GM21360 (cell line): ENCODE measurements at regions not wholly inside any gene's neighbourhood (a gene's known extent, or its start where the extent isn't known, plus 50 kb on each side); places are given as distances from the start of the nearest gene placed in this dataset.

Experiments used
- ATAC-seq: cut with Tn5 transposase; IDR thresholded peaks from one replicate; pipeline ENCODE4 v1.9.1; 2021; ENCODE audit warnings: mild to moderate bottlenecking, moderate library complexity; ENCODE audit not compliant: unreplicated experiment

GRCh38 chr21:35256468-35256988, 207.4 kb upstream of the RUNX1 start:
- no peak for ATAC-seq

GRCh38 chr21:35254765-35255138, 205.7 kb upstream of the RUNX1 start:
- ATAC-seq = no peak

GRCh38 chr21:35254006-35254764, 205.1 kb upstream of the RUNX1 start:
- ATAC-seq = no peak

- ATAC-seq = no peak
Measured at GRCh38 chr21:35252831-35253230, 203.7 kb upstream of the RUNX1 start.

- no peak for ATAC-seq
Measured at GRCh38 chr21:35249636-35250035, 200.5 kb upstream of the RUNX1 start.

- ATAC-seq = no peak
Measured at GRCh38 chr21:35245879-35246278, 196.8 kb upstream of the RUNX1 start.

- no peak for ATAC-seq
Measured at GRCh38 chr21:35244514-35244913, 195.4 kb upstream of the RUNX1 start.

GRCh38 chr21:35243171-35243570, 194.1 kb upstream of the RUNX1 start:
- no peak for ATAC-seq

GRCh38 chr21:35239811-35240219, 190.7 kb upstream of the RUNX1 start:
- ATAC-seq = no peak

- ATAC-seq = no peak
Measured at GRCh38 chr21:35238119-35238518, 189.0 kb upstream of the RUNX1 start.

GRCh38 chr21:35237287-35237686, 188.2 kb upstream of the RUNX1 start:
- ATAC-seq = no peak

GRCh38 chr21:35236090-35236489, 187.0 kb upstream of the RUNX1 start:
- peak; percentile 77 for ATAC-seq

GRCh38 chr21:35234725-35235124, 185.6 kb upstream of the RUNX1 start:
- peak; percentile 58 for ATAC-seq

GRCh38 chr21:35233756-35234155, 184.7 kb upstream of the RUNX1 start:
- no peak for ATAC-seq

- no peak for ATAC-seq
Measured at GRCh38 chr21:35232545-35233176, 183.6 kb upstream of the RUNX1 start.

- ATAC-seq = no peak
Measured at GRCh38 chr21:35231090-35231489, 182.0 kb upstream of the RUNX1 start.

GRCh38 chr21:35229290-35229689, 180.2 kb upstream of the RUNX1 start:
- ATAC-seq = no peak

- peak; percentile 22 for ATAC-seq
Measured at GRCh38 chr21:35227786-35228185, 178.7 kb upstream of the RUNX1 start.

- peak; percentile 71 for ATAC-seq
Measured at GRCh38 chr21:35226968-35227744, 178.1 kb upstream of the RUNX1 start.

GRCh38 chr21:35226328-35226727, 177.2 kb upstream of the RUNX1 start:
- no peak for ATAC-seq

GRCh38 chr21:35225573-35225972, 176.5 kb upstream of the RUNX1 start:
- no peak for ATAC-seq
